Astrocyte of the cerebellum (primary cell): ENCODE measurements at regions not wholly inside any gene's neighbourhood (a gene's known extent, or its start where the extent isn't known, plus 50 kb on each side); places are given as distances from the start of the nearest gene placed in this dataset.

Experiments used
- DNase-seq: peaks from one replicate; pipeline ENCODE4 v3.0.0-alpha.2; 2011; ENCODE audit warnings: low read depth
- H3K4me3 ChIP-seq: 2 replicates; pipeline ENCODE4 v1.5.1; 2011; ENCODE audit warnings: mild to moderate bottlenecking, low read depth, low read length, moderate library complexity
- in situ Hi-C: cut with HindIII; loops from 2 replicates; pipeline ENCODE4 v1.10.0; 2017; ENCODE audit warnings: low sequenced_read_pairs
- TF ChIP-seq, protein P1 (sequence below): IDR thresholded peaks from 2 replicates; pipeline ENCODE4 v1.5.1; 2012; ENCODE audit warnings: low read length, low read depth, moderate library complexity, mild to moderate bottlenecking; ENCODE audit errors: missing control alignments

DNA sequence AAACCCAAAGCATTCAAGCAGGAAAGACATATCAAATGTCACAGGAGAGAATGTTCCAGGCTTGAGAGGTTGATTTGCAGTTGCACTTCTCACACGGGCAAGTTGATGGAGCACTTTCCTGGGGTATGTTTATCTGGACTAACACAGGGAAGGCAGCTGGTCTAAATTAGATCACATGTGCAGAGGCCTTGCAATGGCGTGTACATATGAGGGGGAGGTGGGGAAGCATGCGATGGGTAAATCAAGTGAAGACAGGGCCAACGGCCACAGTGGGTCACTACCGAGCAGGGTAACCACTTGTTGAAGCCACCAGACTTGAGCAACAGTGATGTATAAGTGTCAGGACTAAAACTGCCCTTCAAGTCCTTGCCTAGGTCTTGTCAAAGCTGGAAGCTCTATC, 156.6 kb upstream of the MAF start:
- H3K4me3 ChIP-seq = no peak overlapping the region
- TF ChIP-seq, protein P1, sequence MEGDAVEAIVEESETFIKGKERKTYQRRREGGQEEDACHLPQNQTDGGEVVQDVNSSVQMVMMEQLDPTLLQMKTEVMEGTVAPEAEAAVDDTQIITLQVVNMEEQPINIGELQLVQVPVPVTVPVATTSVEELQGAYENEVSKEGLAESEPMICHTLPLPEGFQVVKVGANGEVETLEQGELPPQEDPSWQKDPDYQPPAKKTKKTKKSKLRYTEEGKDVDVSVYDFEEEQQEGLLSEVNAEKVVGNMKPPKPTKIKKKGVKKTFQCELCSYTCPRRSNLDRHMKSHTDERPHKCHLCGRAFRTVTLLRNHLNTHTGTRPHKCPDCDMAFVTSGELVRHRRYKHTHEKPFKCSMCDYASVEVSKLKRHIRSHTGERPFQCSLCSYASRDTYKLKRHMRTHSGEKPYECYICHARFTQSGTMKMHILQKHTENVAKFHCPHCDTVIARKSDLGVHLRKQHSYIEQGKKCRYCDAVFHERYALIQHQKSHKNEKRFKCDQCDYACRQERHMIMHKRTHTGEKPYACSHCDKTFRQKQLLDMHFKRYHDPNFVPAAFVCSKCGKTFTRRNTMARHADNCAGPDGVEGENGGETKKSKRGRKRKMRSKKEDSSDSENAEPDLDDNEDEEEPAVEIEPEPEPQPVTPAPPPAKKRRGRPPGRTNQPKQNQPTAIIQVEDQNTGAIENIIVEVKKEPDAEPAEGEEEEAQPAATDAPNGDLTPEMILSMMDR = no peak
- in situ Hi-C loops = no loop called here
- no peak for DNase-seq

DNA sequence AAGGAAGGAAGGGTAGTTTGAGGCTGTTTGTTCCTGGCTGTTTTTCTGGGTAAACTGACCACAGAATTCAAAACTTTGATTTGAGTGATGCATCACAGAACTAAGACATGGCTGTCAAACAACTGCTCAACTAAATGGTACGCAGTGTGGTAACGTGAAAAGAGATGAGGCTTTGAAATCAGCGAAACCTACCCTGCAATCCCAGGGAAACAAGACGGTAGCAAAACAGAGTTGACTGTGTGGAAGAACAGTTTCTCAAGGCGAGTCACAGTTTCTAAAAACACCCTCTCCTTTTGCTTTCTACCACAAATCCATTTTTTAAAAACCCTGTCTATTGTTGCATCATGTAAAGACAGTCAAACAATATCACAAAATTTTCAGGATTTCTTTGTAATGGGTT, 156.0 kb upstream of the MAF start:
- TF ChIP-seq, protein P1 = no peak
- DNase-seq = no peak
- in situ Hi-C loops = no loop called here
- no peak overlapping the region for H3K4me3 ChIP-seq

DNA sequence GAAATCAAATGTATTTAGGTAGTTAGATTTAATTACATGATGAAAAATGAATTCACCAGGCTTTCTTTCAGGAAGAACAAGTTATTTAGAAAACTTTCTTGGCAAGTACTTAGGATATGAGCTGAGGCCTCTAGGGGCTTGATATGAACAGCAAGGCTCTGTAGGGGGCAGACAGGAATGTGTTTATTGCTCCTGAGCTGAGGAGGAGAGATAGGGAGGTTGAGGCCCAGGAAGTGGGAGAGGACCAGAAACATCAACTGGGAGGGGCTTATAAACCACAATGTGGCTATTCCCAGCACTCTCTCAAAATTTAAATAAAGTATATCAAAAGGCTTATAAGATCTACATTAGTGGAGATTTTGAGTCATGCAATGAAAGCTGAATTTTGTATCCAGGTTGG, 154.0 kb upstream of the MAF start:
- TF ChIP-seq, protein P1 = no peak
- in situ Hi-C loops = no loop called here
- no peak for DNase-seq
- no peak overlapping the region for H3K4me3 ChIP-seq

DNA sequence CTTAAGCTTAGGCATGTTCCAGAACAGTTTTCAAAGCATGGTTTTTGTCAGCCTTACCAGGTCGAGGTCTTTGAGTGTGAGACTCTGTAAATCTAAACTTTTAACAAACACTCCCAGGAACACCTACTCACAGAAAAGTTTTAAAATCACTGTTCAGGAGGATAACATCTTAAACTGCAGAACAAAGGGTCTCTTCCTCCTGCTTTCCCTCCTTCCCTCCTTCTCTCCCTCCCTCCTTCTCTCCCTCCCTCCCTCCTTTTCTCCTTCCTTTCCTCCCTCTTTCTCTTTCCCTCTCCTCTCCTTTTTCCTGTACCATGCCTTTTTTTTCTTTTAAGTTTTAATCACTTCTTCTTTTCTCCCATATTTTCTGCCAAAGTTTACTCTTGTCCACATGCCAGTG, 153.5 kb upstream of the MAF start:
- DNase-seq = no peak
- in situ Hi-C loops = no loop called here
- TF ChIP-seq, protein P1 = no peak
- H3K4me3 ChIP-seq = no peak overlapping the region

DNA sequence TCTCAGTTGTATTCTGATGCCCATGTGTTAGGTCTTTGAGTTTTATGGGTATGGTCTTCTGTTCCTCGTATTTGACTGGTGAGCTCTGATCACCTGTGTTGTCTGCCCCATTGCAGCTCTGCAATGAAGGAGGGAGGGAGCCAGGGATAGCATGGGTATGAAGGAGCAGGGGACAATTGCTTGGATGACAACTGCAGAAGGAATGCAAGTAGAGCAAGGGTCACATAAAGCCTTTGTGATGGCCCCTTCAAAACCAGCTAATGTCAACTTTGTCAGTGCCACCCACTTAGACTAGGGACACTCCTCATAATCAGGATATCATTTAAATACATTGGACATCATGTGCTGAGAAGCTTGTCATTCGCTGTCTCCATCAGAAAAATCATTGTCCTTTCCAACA, 152.7 kb upstream of the MAF start:
- TF ChIP-seq, protein P1 = no peak
- no peak overlapping the region for H3K4me3 ChIP-seq
- no peak for DNase-seq
- in situ Hi-C loops = no loop called here

DNA sequence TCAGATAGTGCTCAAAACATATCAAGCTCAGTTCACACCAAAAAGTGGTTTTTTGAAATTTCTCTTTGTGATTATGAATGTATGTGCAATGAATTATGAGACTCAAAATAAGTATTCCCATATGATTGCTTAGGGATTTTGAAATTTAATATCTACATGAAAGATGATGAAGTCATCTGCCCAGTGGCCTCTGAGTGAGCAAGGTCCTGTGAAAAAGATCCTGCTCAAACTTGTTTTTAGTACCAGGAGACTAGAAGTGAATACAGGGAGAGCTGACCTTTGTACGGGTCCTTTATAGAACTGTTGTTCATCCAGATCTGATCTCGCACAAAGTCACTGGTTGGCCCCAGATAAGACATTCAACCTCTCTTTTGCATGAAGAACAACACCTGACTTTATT, 151.9 kb upstream of the MAF start:
- no peak for DNase-seq
- TF ChIP-seq, protein P1 = no peak
- in situ Hi-C loops = no loop called here
- no peak overlapping the region for H3K4me3 ChIP-seq
